Activated effector memory CD4-positive, alpha-beta T cell treated with anti-CD3 and anti-CD28 coated beads, Interleukin-2, amount 50 U/mL, for 16 hours (primary cell): ENCODE measurements at regions not wholly inside any gene's neighbourhood (a gene's known extent, or its start where the extent isn't known, plus 50 kb on each side); places are given as distances from the start of the nearest gene placed in this dataset.
"Not testable (repeated sequence)": the region's sequence is repeated elsewhere in the genome, so short reads cannot be mapped to it uniquely, and the experiment has no call there.

Experiments used
- DNase-seq: peaks from one replicate; pipeline ENCODE4 v3.0.0-alpha.2; 2020

DNA sequence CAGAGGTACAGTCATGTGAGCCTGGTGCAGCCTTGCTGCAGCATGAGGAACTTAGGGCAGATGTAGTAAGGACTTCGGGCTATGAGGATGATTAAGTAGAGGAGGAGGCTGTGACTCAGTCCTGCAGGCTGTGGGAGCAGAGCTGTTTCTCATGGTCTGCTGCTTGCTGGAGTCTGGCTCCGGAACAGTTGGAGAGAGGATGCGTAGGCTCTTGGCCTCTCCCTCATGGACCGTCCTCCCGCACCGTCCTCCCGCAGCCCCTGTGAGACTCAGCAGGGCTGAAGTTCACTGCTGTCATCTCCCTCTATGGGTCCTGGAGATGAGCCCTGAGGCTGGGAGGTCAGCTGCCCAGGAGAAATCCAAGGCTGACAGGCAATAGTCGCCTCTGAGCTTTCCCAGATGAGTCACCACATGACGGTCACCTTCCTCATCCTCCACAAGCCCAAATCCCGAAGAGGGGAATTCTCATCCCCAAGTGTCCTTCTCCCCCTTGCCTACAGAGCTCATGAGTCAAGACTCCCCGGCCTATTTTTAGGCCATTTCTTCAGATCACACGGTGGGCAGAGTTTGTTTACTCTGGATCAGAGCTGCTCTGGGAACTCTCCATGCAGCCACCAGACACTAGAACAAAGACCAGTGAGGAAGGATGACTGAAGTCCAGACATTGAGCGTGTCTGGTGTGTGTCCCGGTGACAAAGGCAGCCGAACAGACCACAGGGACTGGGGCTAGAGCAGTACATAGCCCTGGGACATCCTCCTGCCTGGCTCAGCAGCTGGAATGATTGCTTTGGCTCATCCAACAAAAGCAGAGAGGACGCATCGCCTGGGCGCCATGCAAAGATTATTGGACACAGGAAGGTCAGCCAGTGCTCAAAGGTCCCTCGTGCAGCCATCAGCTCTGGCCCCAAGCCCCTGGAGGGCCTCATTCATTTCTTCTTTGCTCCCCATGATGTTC is 134.5 kb downstream of the NPIPB11 start:
- not testable (repeated sequence) for DNase-seq

GRCh38 chr16:29270923-29271322 is 135.6 kb downstream of the NPIPB11 start:
- peak; percentile 16 for DNase-seq

DNA sequence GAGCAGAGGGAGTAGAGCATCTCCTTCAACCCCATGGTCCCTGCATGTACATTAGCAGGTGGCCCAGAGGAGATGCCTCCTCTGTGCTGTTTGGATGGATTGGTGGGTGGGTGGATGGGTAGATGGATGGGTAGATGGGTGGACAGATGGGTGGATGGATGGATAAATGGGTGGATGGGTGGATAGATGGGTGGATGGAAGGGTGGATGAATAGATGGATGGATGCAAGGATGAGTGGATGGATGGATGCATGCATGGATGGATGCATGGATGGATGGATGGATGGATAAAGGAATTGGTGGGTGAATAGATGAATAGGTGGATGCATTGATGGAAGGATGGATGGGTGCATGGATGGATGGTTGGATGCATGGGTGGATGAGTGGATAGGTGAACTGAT is 136.5 kb downstream of the NPIPB11 start:
- not testable (repeated sequence) for DNase-seq

DNA sequence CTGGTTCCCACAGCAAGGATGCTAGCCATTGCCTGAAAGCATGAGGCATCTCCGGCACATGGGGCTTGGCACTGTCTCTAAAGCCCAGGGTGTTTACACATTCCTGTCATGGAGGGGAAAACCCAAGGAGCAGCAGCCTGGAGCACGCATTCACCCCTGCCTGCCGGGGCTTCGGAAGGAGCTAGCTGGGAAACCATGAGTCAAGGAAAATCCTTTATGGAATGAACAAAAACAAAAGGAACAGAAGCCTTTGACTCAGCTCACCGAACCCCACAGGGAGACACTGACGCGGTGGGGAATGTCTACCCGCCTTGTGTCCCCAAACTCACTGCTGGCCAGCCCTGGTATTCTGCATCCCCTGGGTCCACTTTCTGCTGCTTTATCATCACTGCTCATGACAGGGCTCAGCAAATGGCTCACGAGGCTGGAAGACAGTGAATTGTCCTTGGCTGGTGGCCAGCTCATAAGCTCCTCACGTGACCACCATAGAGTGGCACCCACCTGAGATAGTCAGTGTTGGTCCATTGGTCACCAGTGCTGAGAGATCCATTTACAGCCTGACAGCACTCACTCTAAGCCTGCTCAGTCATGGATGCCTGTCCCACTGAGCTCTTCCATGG is 137.2 kb downstream of the NPIPB11 start:
- DNase-seq, result peak; percentile 8

DNA sequence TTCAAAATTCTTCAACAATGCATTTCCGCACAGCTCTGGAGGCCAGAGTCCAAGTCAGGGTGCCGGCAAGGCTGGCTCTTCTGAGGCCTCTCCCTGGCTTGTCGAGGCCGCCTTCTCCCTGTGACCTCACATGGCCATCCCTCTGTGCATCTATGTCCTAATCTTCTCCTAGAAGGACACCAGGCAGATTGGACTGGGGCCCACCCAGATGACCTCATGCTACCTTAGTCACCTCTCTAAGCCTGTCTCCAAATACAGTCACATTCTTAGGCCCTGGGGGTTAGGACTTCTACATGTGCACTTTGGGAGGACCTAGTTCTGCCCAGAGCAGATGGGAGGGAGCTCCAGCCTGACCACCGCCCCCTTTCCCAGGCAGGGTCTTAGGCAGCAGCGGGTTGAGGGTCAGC is 137.7 kb downstream of the NPIPB11 start:
- peak; percentile 25 for DNase-seq

DNA sequence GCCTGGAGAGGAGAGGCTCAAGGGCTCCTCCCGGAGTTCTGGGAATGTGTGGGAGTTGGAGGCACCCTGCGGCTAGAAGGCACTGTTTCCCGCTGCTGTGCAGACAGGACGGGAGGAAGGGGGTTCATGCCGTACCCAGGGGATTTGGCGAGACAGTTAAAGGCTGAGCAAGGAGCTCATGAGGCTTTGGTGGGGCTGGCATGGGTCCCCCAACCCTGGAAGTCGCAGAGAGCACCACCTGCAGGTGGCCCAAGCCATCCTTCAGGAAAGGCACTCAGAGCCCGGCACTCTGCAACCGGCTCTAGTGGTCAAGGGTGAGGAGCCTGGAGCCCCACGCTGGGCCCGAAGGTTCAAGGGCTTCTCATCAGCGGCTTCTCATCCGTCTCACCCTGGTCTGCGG is 138.2 kb downstream of the NPIPB11 start:
- peak; percentile 33 for DNase-seq

GRCh38 chr16:29267891-29268290 is 138.6 kb downstream of the NPIPB11 start:
- DNase-seq, result not testable (repeated sequence)

DNA sequence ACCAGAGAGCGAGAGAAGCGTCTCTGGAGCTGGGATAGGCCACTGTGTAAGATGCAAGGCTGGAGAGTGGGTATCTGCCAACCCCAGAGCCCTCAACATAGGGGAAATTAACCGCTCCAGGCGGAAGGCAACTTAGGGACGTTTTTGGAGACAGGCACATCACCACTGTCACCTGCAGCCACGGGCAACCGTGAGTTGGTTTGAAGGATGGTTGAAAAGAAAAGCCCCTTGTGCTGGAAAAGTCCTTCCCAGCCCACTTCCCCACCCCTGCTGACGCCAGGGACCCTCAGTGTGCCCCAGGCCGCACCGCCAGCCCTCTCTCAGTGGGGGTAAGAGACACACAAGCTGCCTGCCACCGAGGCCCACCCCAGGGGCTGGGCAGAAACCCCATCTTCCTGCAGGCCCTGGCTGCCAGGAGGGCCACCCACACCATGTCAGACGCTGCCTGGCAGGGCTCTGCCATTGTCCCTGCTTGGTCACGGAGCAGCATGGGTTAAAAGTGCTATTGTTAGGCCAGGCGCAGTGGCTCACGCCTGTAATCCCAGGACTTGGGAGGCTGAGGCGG is 139.4 kb downstream of the NPIPB11 start:
- DNase-seq, result not testable (repeated sequence)

- DNase-seq, result not testable (repeated sequence)
Measured at GRCh38 chr16:29266612-29267011, 139.9 kb downstream of the NPIPB11 start.

GRCh38 chr16:29265255-29265853 is 141.2 kb downstream of the NPIPB11 start:
- DNase-seq, result peak; percentile 70

- not testable (repeated sequence) for DNase-seq
Measured at GRCh38 chr16:29264080-29264837, 142.3 kb downstream of the NPIPB11 start.

DNA sequence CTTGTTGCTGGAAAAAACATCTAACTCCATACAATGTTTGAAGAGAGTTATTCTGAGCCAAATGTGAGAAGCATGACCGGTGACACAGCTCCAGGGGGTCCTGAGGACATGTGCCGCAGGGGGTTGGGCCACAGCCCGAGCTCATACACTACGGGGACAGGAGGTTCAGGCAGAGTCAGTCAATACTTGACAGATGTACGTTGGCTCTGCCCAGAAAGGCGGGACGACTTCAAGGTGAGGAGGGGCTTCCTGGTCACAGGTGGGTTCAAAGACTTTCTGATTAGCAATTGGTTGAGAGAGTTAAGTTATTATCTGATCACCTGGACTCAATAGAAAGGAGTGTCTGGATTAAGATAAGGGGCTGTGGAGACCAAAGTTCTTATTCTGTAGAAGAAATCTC is 143.8 kb downstream of the NPIPB11 start:
- DNase-seq, result not testable (repeated sequence)

DNA sequence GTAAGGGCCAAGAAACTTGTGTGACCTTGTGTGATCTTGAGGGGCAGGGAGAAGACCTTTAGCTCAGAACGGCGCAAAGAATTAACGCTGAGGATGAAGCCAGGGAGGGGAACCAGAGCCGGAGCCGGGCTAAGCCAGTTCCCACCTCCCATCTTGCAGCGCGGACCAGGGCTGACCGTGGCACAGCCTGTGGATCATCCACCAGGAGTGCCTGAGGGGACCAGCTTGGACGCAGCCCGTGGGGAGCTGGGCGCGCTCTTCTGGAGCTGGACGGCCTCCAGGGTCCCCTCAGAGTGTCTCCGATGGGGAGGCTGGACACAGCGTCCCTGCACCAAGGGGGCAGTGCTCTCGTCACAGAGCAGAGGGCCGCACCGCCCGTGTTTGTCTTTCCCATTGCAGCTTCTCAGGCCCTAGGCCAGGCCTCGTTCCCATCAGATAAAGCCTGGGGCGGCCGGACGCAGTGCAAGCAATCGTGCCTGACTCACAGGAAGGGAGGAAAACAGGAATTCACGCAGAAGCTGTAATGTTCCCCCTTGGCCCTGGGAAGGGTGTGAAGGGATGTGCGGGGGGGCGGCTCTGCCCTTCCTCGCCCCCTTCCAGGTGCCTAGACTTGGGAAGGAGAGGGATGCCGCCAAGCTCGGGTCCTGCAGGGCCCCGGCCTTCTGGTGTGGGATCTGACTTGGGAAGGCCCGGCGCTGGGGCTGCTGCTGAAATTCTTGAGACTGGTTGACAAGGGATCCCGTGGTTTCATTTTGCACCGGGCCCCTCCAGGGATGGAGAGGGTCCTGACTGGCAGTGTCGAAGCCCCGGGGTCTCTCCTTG is 144.9 kb downstream of the NPIPB11 start:
- not testable (repeated sequence) for DNase-seq

DNA sequence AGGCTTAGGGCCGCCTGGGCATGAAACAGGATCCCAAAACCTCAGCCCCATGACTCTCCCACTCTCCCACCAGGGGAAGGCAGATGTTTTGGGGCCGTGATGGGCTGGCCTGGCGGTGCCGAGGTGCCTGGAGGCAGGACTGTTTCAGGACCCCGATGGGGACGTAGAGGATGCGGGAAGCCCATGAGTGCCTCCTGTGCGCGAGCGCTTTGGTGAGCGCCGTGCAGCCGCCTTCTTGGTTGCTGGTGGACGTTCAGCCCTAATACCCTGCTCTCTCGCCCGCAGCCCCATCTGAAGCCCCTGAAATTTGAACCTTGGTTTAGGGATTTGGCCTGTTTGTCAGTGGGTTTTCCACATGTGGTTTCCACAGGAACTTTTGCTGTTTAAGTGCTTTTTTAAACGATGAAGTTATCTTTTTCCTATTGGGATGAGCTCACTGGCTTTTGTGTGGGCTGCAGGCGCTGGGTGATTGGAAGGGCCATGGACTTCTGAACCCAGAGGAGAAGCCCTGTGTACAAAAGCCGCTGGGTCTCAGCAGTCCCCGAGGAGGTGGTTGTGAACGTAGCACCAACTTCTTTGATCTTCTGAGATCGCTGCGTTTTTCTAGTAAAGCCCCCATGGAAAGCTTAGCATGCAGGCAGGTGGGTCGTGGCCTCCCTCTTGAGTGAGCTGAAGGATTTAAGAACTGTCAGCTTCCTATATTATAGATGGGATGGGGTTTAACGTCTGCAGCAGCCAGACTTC is 145.7 kb downstream of the NPIPB11 start:
- DNase-seq, result not testable (repeated sequence)

GRCh38 chr16:29259635-29260457 is 146.7 kb downstream of the NPIPB11 start:
- DNase-seq, result not testable (repeated sequence)

- DNase-seq, result not testable (repeated sequence)
Measured at GRCh38 chr16:29258946-29259634, 147.4 kb downstream of the NPIPB11 start.

GRCh38 chr16:29257419-29258336 is 148.8 kb downstream of the NPIPB11 start:
- peak; percentile 38 for DNase-seq

GRCh38 chr16:29256501-29256981 is 150.0 kb downstream of the NPIPB11 start:
- peak; percentile 21 for DNase-seq
